ENCODE measurements at regions not wholly inside any gene's neighbourhood (a gene's known extent, or its start where the extent isn't known, plus 50 kb on each side); places are given as distances from the start of the nearest gene placed in this dataset.

DNA sequence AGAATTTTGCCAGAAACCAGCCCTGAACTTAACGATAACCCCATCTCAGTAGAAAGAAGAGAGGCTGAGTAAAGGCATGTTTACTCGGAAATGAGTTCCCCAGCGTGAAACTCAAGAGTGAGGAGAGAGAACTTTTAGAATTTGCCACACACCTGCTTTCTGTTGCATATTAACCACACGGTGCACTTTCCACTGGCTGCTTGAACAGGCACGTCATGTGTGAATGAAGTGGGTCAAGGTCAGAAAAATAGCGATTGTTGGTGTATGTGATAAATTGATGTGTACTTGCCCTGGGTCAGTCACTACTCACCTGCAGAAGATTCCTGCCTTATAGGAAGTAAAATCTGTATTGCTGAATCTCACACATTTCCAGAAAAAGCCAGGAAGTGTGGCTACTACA is 395.7 kb downstream of the TRIML1 start:
- no TSS peak for BruUV-seq (replicated peaks)
- intact Hi-C loops (cut with micrococcal nuclease; ENCODE audit: unreplicated experiment): no loop called here
- ATAC-seq (no peak), DNase-seq (ENCODE audit: low read depth, low spot score) (no peak)
- no peaks in the 10 kb centered on the region for H3K9me3 ChIP-seq (ENCODE audit: control insufficient read depth, insufficient read depth, low read depth, low read length)
- no peak overlapping the region for H3K27ac ChIP-seq (ENCODE audit: low read length)
- H3K4me3 ChIP-seq (ENCODE audit: low read depth in 2 of 2, low read length in 2 of 2): no peak overlapping the region
- no peaks in the 10 kb centered on the region for H3K4me1 ChIP-seq (ENCODE audit: control insufficient read depth, insufficient read depth, low read length)
- ChIA-PET CTCF (no interaction called here), POLR2A (no interaction called here)
- H3K27me3 ChIP-seq (ENCODE audit: control insufficient read depth, insufficient read depth, low read length): no peaks in the 10 kb centered on the region
- TF ChIP-seq TCF7L2 (IDR thresholded peaks at IDR 0.05; ENCODE audit: low read depth, low read length): no peak
- no peak for TF ChIP-seq SIN3A (IDR thresholded peaks at IDR 0.05; ENCODE audit: borderline replicate concordance, insufficient read depth, low read depth, low read length)
- no peak for TF ChIP-seq POLR2AphosphoS5 (IDR thresholded peaks at IDR 0.05; ENCODE audit: low read depth, low read length)
- TF ChIP-seq, protein P1, sequence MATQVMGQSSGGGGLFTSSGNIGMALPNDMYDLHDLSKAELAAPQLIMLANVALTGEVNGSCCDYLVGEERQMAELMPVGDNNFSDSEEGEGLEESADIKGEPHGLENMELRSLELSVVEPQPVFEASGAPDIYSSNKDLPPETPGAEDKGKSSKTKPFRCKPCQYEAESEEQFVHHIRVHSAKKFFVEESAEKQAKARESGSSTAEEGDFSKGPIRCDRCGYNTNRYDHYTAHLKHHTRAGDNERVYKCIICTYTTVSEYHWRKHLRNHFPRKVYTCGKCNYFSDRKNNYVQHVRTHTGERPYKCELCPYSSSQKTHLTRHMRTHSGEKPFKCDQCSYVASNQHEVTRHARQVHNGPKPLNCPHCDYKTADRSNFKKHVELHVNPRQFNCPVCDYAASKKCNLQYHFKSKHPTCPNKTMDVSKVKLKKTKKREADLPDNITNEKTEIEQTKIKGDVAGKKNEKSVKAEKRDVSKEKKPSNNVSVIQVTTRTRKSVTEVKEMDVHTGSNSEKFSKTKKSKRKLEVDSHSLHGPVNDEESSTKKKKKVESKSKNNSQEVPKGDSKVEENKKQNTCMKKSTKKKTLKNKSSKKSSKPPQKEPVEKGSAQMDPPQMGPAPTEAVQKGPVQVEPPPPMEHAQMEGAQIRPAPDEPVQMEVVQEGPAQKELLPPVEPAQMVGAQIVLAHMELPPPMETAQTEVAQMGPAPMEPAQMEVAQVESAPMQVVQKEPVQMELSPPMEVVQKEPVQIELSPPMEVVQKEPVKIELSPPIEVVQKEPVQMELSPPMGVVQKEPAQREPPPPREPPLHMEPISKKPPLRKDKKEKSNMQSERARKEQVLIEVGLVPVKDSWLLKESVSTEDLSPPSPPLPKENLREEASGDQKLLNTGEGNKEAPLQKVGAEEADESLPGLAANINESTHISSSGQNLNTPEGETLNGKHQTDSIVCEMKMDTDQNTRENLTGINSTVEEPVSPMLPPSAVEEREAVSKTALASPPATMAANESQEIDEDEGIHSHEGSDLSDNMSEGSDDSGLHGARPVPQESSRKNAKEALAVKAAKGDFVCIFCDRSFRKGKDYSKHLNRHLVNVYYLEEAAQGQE (IDR thresholded peaks at IDR 0.05; ENCODE audit: insufficient read depth in 1 of 2, low read depth in 2 of 2, low read length in 1 of 2): no peak
- TF ChIP-seq CTCF (IDR thresholded peaks at IDR 0.05): no peak
- H3K36me3 ChIP-seq (ENCODE audit: control insufficient read depth, insufficient read depth, low read length): no peaks in the 10 kb centered on the region
- in situ Hi-C loops (cut with HindIII; ENCODE audit: low pct_unique_long_range_greater_than_20kb, low sequenced_read_pairs): no loop called here

- Histone ChIP-seq H3K4me3 (ENCODE audit: low read depth in 2 of 2, low read length in 2 of 2) (no peak overlapping the region), H3K4me1 (ENCODE audit: control insufficient read depth, insufficient read depth, low read length) (no peaks in the 10 kb centered on the region), H3K9me3 (ENCODE audit: control insufficient read depth, insufficient read depth, low read depth, low read length) (no peaks in the 10 kb centered on the region), H3K36me3 (ENCODE audit: control insufficient read depth, insufficient read depth, low read length) (no peaks in the 10 kb centered on the region), H3K27ac (ENCODE audit: low read length) (no peak overlapping the region), H3K27me3 (ENCODE audit: control insufficient read depth, insufficient read depth, low read length) (no peaks in the 10 kb centered on the region)
- no TSS peak for BruUV-seq (replicated peaks)
- DNase-seq (ENCODE audit: low read depth, low spot score) (no peak), ATAC-seq (no peak)
- TF ChIP-seq TCF7L2 (IDR thresholded peaks at IDR 0.05; ENCODE audit: low read depth, low read length): no peak
- no peak for TF ChIP-seq SIN3A (IDR thresholded peaks at IDR 0.05; ENCODE audit: borderline replicate concordance, insufficient read depth, low read depth, low read length)
- TF ChIP-seq POLR2AphosphoS5 (IDR thresholded peaks at IDR 0.05; ENCODE audit: low read depth, low read length): no peak
- TF ChIP-seq, protein P1 (IDR thresholded peaks at IDR 0.05; ENCODE audit: insufficient read depth in 1 of 2, low read depth in 2 of 2, low read length in 1 of 2): no peak
- no peak for TF ChIP-seq CTCF (IDR thresholded peaks at IDR 0.05)
- CTCF ChIA-PET: no interaction called here
- POLR2A ChIA-PET: no interaction called here
- intact Hi-C loops (cut with micrococcal nuclease; ENCODE audit: unreplicated experiment): no loop called here
- in situ Hi-C loops (cut with HindIII; ENCODE audit: low pct_unique_long_range_greater_than_20kb, low sequenced_read_pairs): no loop called here
Measured at GRCh38 chr4:188536826-188537225, 397.6 kb downstream of the TRIML1 start.
